Astrocyte (in vitro differentiated cells and primary cell): ENCODE measurements at regions not wholly inside any gene's neighbourhood (a gene's known extent, or its start where the extent isn't known, plus 50 kb on each side); places are given as distances from the start of the nearest gene placed in this dataset.

ENCODE experiments used
- DNase-seq: peaks from one replicate; pipeline ENCODE4 v3.0.0-alpha.2; 2010; ENCODE audit warnings: low read depth
- FAIRE-seq: peaks from 2 replicates; lab custom pipeline; 2011; peaks lifted over from hg19 to GRCh38; lab: Jason Lieb, UNC
- H2AFZ ChIP-seq: 2 replicates; pipeline ENCODE4 v1.6.0; 2012; ENCODE audit warnings: low read depth, low read length, inconsistent platforms
- H3K27ac ChIP-seq: 2 replicates; pipeline ENCODE4 v1.5.1; 2011; ENCODE audit warnings: low read depth, low read length, inconsistent platforms
- H3K27me3 ChIP-seq: 2 replicates; pipeline ENCODE4 v1.6.0; 2011; ENCODE audit warnings: low read length, inconsistent platforms; ENCODE audit not compliant: insufficient read depth
- H3K36me3 ChIP-seq: 2 replicates; pipeline ENCODE4 v1.5.1; 2011; ENCODE audit warnings: low read length, inconsistent platforms; ENCODE audit not compliant: insufficient read depth
- H3K4me1 ChIP-seq: 2 replicates; pipeline ENCODE4 v1.5.1; 2011; ENCODE audit warnings: low read length, inconsistent platforms; ENCODE audit not compliant: insufficient read depth
- H3K4me2 ChIP-seq: 2 replicates; pipeline ENCODE4 v1.6.0; 2012; ENCODE audit warnings: low read length, inconsistent platforms
- H3K4me3 ChIP-seq: 2 replicates; pipeline ENCODE4 v1.5.1; 2011; ENCODE audit warnings: low read depth, mild to moderate bottlenecking, low read length, inconsistent platforms; ENCODE audit not compliant: insufficient read depth
- H3K79me2 ChIP-seq: 2 replicates; pipeline ENCODE4 v1.6.0; 2012; ENCODE audit warnings: mild to moderate bottlenecking, low read length, inconsistent platforms; ENCODE audit not compliant: insufficient read depth
- H3K9ac ChIP-seq: 2 replicates; pipeline ENCODE4 v1.6.0; 2012; ENCODE audit warnings: mild to moderate bottlenecking, low read length, inconsistent platforms
- H3K9me3 ChIP-seq: 2 replicates; pipeline ENCODE4 v1.5.1; 2012; ENCODE audit warnings: low read depth, mild to moderate bottlenecking, low read length, inconsistent platforms; ENCODE audit not compliant: insufficient read depth
- H4K20me1 ChIP-seq: 2 replicates; pipeline ENCODE4 v1.6.0; 2012; ENCODE audit warnings: low read length, inconsistent platforms; ENCODE audit not compliant: insufficient read depth
- H3K27ac Mint-ChIP-seq: one replicate; pipeline ENCODE4 v1.8.0; 2021; ENCODE audit warnings: mild to moderate bottlenecking, mixed read lengths; ENCODE audit not compliant: unreplicated experiment
- H3K27me3 Mint-ChIP-seq: one replicate; pipeline ENCODE4 v1.8.0; 2021; ENCODE audit warnings: low read depth, mixed read lengths; ENCODE audit not compliant: unreplicated experiment
- H3K36me3 Mint-ChIP-seq: one replicate; pipeline ENCODE4 v1.8.0; 2021; ENCODE audit warnings: low read depth, mixed read lengths; ENCODE audit not compliant: unreplicated experiment
- H3K4me1 Mint-ChIP-seq: one replicate; pipeline ENCODE4 v1.8.0; 2021; ENCODE audit warnings: low read depth, mixed read lengths; ENCODE audit not compliant: unreplicated experiment
- H3K4me3 Mint-ChIP-seq: one replicate; pipeline ENCODE4 v1.8.0; 2021; ENCODE audit warnings: mild to moderate bottlenecking, moderate library complexity, mixed read lengths; ENCODE audit not compliant: unreplicated experiment
- H3K9me3 Mint-ChIP-seq: one replicate; pipeline ENCODE4 v1.8.0; 2021; ENCODE audit warnings: mild to moderate bottlenecking, mixed read lengths; ENCODE audit not compliant: unreplicated experiment
- CTCF ChIP-seq: IDR thresholded peaks from 2 replicates; pipeline ENCODE4 v1.5.1; 2011; ENCODE audit warnings: low read depth, mild to moderate bottlenecking, inconsistent platforms, low read length, moderate library complexity; ENCODE audit not compliant: insufficient read depth
- EZH2 ChIP-seq: IDR thresholded peaks from 2 replicates; pipeline ENCODE4 v1.6.1; 2012; ENCODE audit warnings: mild to moderate bottlenecking, low read length, inconsistent platforms; ENCODE audit not compliant: insufficient read depth

GRCh38 chr16:27123795-27124409 lies 57.2 kb downstream of the C16orf82 start:
- Mint-ChIP-seq H3K9me3 (peaks cover 16% of the 10 kb centered on the region), H3K27ac (no peak overlapping the region), H3K4me3 (no peak overlapping the region), H3K27me3 (peaks cover 3% of the 10 kb centered on the region), H3K36me3 (no peaks in the 10 kb centered on the region), H3K4me1 (no peaks in the 10 kb centered on the region)
- no peaks in the 10 kb centered on the region for H3K79me2 ChIP-seq
- TF ChIP-seq CTCF (no peak), EZH2 (no peak)
- no peak overlapping the region for H3K4me2 ChIP-seq
- H3K4me3 ChIP-seq: no peak overlapping the region
- DNase-seq (no peak), FAIRE-seq (no peak)
- no peaks in the 10 kb centered on the region for H3K4me1 ChIP-seq
- H3K27me3 ChIP-seq: no peaks in the 10 kb centered on the region
- no peak overlapping the region for H3K27ac ChIP-seq
- H3K9ac ChIP-seq: no peak overlapping the region
- no peak overlapping the region for H2AFZ ChIP-seq
- H3K9me3 ChIP-seq: no peaks in the 10 kb centered on the region
- no peaks in the 10 kb centered on the region for H4K20me1 ChIP-seq
- H3K36me3 ChIP-seq: no peaks in the 10 kb centered on the region

- Histone ChIP-seq H3K27me3 (no peaks in the 10 kb centered on the region), H3K4me3 (no peak overlapping the region), H3K9ac (no peak overlapping the region), H3K9me3 (peaks cover 3% of the 10 kb centered on the region), H3K4me1 (no peaks in the 10 kb centered on the region), H2AFZ (no peak overlapping the region), H3K27ac (no peak overlapping the region), H3K4me2 (no peak overlapping the region), H3K36me3 (no peaks in the 10 kb centered on the region), H4K20me1 (no peaks in the 10 kb centered on the region), H3K79me2 (no peaks in the 10 kb centered on the region)
- Mint-ChIP-seq H3K27ac (no peak overlapping the region), H3K4me3 (no peak overlapping the region), H3K36me3 (no peaks in the 10 kb centered on the region), H3K9me3 (peaks cover 16% of the 10 kb centered on the region), H3K27me3 (peaks cover 3% of the 10 kb centered on the region), H3K4me1 (no peaks in the 10 kb centered on the region)
- DNase-seq: peak; percentile 29
- no peak for FAIRE-seq
- TF ChIP-seq CTCF: no peak
- TF ChIP-seq EZH2: no peak
These were observed 60.6 kb downstream of the C16orf82 start for GRCh38 chr16:27127308-27127707.

- Histone ChIP-seq H3K9me3 (peaks cover 3% of the 10 kb centered on the region), H3K36me3 (no peaks in the 10 kb centered on the region), H2AFZ (no peak overlapping the region), H3K4me1 (no peaks in the 10 kb centered on the region), H3K4me3 (no peak overlapping the region), H3K4me2 (no peak overlapping the region), H3K27me3 (no peaks in the 10 kb centered on the region), H4K20me1 (no peaks in the 10 kb centered on the region), H3K9ac (no peak overlapping the region), H3K79me2 (no peaks in the 10 kb centered on the region), H3K27ac (no peak overlapping the region)
- Mint-ChIP-seq H3K27ac (no peak overlapping the region), H3K4me3 (no peak overlapping the region), H3K9me3 (peaks cover 16% of the 10 kb centered on the region), H3K27me3 (peaks cover 3% of the 10 kb centered on the region), H3K36me3 (no peaks in the 10 kb centered on the region), H3K4me1 (no peaks in the 10 kb centered on the region)
- FAIRE-seq: no peak
- TF ChIP-seq CTCF (no peak), EZH2 (no peak)
- DNase-seq: no peak
These were observed 62.7 kb downstream of the C16orf82 start for GRCh38 chr16:27129401-27129800.
